ENCODE measurements at regions not wholly inside any gene's neighbourhood (a gene's known extent, or its start where the extent isn't known, plus 50 kb on each side); places are given as distances from the start of the nearest gene placed in this dataset.

DNA sequence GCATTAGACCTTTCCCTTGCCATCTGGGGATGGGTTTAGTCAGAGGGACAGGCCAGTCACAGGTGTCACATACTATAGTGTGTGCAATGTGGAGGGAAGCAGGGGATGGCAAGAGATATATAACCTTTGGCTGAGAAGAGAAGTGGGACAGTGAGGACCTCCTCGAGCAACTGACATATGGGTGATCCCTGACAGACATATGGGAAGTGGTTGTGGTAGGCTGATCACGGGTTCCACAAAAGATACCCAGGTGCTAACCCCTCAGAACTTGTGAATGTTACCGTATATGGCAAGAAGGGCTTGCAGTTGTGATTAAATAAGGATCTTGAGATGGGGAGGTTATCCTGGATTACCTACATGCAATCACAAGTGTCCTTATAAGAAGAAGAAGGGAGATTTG, 188.1 kb upstream of the MPHOSPH6 start:
- no peak for DNase-seq (ENCODE audit: low spot score)
- Histone ChIP-seq H3K79me2 (ENCODE audit: low read depth) (no peaks in the 10 kb centered on the region), H3K9ac (no peak overlapping the region), H4K20me1 (ENCODE audit: low read depth) (no peaks in the 10 kb centered on the region), H3K4me2 (no peak overlapping the region), H3K4me3 (no peak overlapping the region), H3K4me1 (no peaks in the 10 kb centered on the region), H3K27ac (no peak overlapping the region), H3K9me3 (ENCODE audit: low read depth) (no peaks in the 10 kb centered on the region), H3K36me3 (no peaks in the 10 kb centered on the region), H3F3A (ENCODE audit: low read depth) (no peaks in the 10 kb centered on the region), H3K27me3 (no peaks in the 10 kb centered on the region), H2AFZ (replicated peaks) (no peak overlapping the region)
- no peaks in the 10 kb centered on the region for H3K36me3 Mint-ChIP-seq
- peaks cover 2% of the 10 kb centered on the region for H3K27me3 Mint-ChIP-seq (ENCODE audit: insufficient read depth, low read depth)
- H3K4me1 Mint-ChIP-seq: no peaks in the 10 kb centered on the region
- no peak overlapping the region for H3K27ac Mint-ChIP-seq
- TF ChIP-seq, protein P1, sequence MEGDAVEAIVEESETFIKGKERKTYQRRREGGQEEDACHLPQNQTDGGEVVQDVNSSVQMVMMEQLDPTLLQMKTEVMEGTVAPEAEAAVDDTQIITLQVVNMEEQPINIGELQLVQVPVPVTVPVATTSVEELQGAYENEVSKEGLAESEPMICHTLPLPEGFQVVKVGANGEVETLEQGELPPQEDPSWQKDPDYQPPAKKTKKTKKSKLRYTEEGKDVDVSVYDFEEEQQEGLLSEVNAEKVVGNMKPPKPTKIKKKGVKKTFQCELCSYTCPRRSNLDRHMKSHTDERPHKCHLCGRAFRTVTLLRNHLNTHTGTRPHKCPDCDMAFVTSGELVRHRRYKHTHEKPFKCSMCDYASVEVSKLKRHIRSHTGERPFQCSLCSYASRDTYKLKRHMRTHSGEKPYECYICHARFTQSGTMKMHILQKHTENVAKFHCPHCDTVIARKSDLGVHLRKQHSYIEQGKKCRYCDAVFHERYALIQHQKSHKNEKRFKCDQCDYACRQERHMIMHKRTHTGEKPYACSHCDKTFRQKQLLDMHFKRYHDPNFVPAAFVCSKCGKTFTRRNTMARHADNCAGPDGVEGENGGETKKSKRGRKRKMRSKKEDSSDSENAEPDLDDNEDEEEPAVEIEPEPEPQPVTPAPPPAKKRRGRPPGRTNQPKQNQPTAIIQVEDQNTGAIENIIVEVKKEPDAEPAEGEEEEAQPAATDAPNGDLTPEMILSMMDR (IDR thresholded peaks at IDR 0.05): no peak
- TF ChIP-seq EZH2phosphoT487 (IDR thresholded peaks at IDR 0.05) (no peak), EZH2 (IDR thresholded peaks at IDR 0.05) (no peak)
- H3K9me3 Mint-ChIP-seq: no peaks in the 10 kb centered on the region
- H3K4me3 Mint-ChIP-seq: no peak overlapping the region

DNA sequence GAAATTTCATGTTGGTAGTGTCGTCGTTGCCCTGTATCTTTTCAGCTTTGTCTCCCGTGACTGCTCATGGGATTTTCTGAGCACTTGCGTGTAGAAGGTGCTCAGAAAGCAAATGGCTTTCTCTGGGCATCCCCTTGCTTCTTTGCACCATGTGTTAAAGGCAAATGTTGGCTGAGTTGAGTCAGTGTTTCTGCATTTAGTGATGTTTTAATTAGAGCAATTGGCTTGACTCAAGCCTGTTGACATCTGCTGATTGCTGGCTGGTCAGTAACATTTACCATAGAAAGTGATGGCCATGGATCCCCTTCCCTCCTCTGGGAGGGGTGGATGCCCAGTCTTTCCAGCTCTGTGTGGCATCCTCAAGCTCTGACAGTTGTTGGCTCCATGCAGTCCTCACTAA, 187.2 kb upstream of the MPHOSPH6 start:
- no peaks in the 10 kb centered on the region for H3K9me3 ChIP-seq (ENCODE audit: low read depth)
- Mint-ChIP-seq H3K4me3 (no peak overlapping the region), H3K27me3 (ENCODE audit: insufficient read depth, low read depth) (peaks cover 2% of the 10 kb centered on the region), H3K4me1 (no peaks in the 10 kb centered on the region), H3K36me3 (no peaks in the 10 kb centered on the region), H3K9me3 (no peaks in the 10 kb centered on the region), H3K27ac (no peak overlapping the region)
- H3F3A ChIP-seq (ENCODE audit: low read depth): no peaks in the 10 kb centered on the region
- H2AFZ ChIP-seq (replicated peaks): no peak overlapping the region
- H3K9ac ChIP-seq: no peak overlapping the region
- TF ChIP-seq, protein P1 (IDR thresholded peaks at IDR 0.05): no peak
- TF ChIP-seq EZH2 (IDR thresholded peaks at IDR 0.05) (no peak), EZH2phosphoT487 (IDR thresholded peaks at IDR 0.05) (no peak)
- no peak overlapping the region for H3K27ac ChIP-seq
- H3K4me1 ChIP-seq: no peaks in the 10 kb centered on the region
- no peaks in the 10 kb centered on the region for H3K36me3 ChIP-seq
- no peak overlapping the region for H3K4me2 ChIP-seq
- no peak overlapping the region for H3K4me3 ChIP-seq
- DNase-seq (ENCODE audit: low spot score): no peak
- no peaks in the 10 kb centered on the region for H3K79me2 ChIP-seq (ENCODE audit: low read depth)
- H4K20me1 ChIP-seq (ENCODE audit: low read depth): no peaks in the 10 kb centered on the region
- H3K27me3 ChIP-seq: no peaks in the 10 kb centered on the region

DNA sequence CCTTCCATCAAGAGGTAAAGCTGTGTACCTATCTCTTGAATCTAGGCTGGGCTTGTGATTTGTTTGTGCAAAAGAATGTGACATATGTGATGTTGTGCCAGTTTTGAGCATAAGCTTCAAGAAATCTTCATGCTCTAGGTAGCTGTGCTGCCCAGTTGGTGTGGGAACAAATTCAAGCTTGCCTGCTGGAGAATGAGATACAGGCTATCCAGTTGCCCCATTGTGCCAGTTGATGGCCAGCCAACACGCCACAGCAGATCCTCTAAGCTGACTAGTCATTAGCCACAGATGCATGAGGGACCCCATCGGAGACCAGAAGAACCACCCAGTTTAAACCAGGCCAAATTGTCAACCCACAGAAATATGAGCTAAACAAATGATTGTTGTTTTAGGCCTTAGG, 180.5 kb upstream of the MPHOSPH6 start:
- Histone ChIP-seq H2AFZ (replicated peaks) (no peak overlapping the region), H3K36me3 (no peaks in the 10 kb centered on the region), H3K27ac (no peak overlapping the region), H3K9ac (no peak overlapping the region), H3K79me2 (ENCODE audit: low read depth) (no peaks in the 10 kb centered on the region), H3K9me3 (ENCODE audit: low read depth) (no peaks in the 10 kb centered on the region), H3K4me1 (peaks cover 10% of the 10 kb centered on the region), H3K27me3 (no peaks in the 10 kb centered on the region), H3K4me3 (no peak overlapping the region), H4K20me1 (ENCODE audit: low read depth) (no peaks in the 10 kb centered on the region), H3K4me2 (no peak overlapping the region), H3F3A (ENCODE audit: low read depth) (peaks cover 6% of the 10 kb centered on the region)
- Mint-ChIP-seq H3K4me3 (no peak overlapping the region), H3K9me3 (no peaks in the 10 kb centered on the region), H3K27me3 (ENCODE audit: insufficient read depth, low read depth) (peaks cover 6% of the 10 kb centered on the region), H3K36me3 (no peaks in the 10 kb centered on the region), H3K27ac (no peak overlapping the region), H3K4me1 (peaks cover 10% of the 10 kb centered on the region)
- TF ChIP-seq, protein P1 (IDR thresholded peaks at IDR 0.05): no peak
- TF ChIP-seq EZH2 (IDR thresholded peaks at IDR 0.05) (no peak), EZH2phosphoT487 (IDR thresholded peaks at IDR 0.05) (no peak)
- DNase-seq (ENCODE audit: low spot score): no peak

Data from neural progenitor cell (in vitro differentiated cells).